Sigmoid colon (tissue), 6 donors: ENCODE measurements at regions not wholly inside any gene's neighbourhood (a gene's known extent, or its start where the extent isn't known, plus 50 kb on each side); places are given as distances from the start of the nearest gene placed in this dataset.

ENCODE experiments used
- DNase-seq: peaks from one replicate; pipeline ENCODE4 v3.0.0-alpha.2; 2019
- H3K27ac ChIP-seq, 4 donors: fragments of 200-600 bp; sonication (generic); one replicate each; pipeline ENCODE4 v1.5.1; 2016 to 2019; ENCODE audit warnings: mild to moderate bottlenecking in 1 of 4
- H3K27me3 ChIP-seq, 3 donors: fragments of 200-600 bp; sonication (generic); one replicate each; pipeline ENCODE4 v1.5.1; 2019; ENCODE audit warnings: mild to moderate bottlenecking in 1 of 3
- H3K36me3 ChIP-seq, 4 donors: fragments of 200-600 bp; sonication (generic); one replicate each; pipeline ENCODE4 v1.5.1; 2016 to 2019
- H3K4me1 ChIP-seq, 4 donors: fragments of 200-600 bp; sonication (generic); one replicate each; pipeline ENCODE4 v1.5.1; 2017 to 2019
- H3K4me3 ChIP-seq, 4 donors: fragments of 200-600 bp; sonication (generic); one replicate each; pipeline ENCODE4 v1.5.1; 2017 to 2019; ENCODE audit warnings: mild to moderate bottlenecking in 2 of 4, moderate library complexity in 1 of 4
- H3K9me3 ChIP-seq, 4 donors: fragments of 200-600 bp in 3 of 4; sonication (generic) in 3 of 4; one replicate each; pipeline versions ENCODE4 v1.5.1 to v1.6.1; 2013 to 2019
- CTCF ChIP-seq, 4 experiments: fragments of 450-650 bp in 3 of 4; fragments of 200-600 bp in 1 of 4; IDR thresholded peaks; one replicate each; pipeline ENCODE4 v1.5.1; 2016 to 2019; ENCODE audit warnings: antibody characterized with exemption in 4 of 4, mild to moderate bottlenecking in 3 of 4, moderate library complexity in 2 of 4
- EP300 ChIP-seq, 4 donors: sonication (generic); formaldehyde crosslinking; IDR thresholded peaks; one replicate each; pipeline ENCODE4 v1.6.1; 2017; ENCODE audit warnings: antibody characterized with exemption in 4 of 4
- POLR2A ChIP-seq, 2 donors: fragments of 450-650 bp; IDR thresholded peaks; one replicate each; pipeline ENCODE4 v1.6.1; 2016; ENCODE audit warnings: antibody characterized with exemption in 2 of 2, mild to moderate bottlenecking in 2 of 2, moderate library complexity in 2 of 2
- POLR2AphosphoS5 ChIP-seq, 4 donors: sonication (generic); formaldehyde crosslinking; IDR thresholded peaks; one replicate each; pipeline ENCODE4 v1.6.1; 2017; ENCODE audit warnings: antibody characterized with exemption in 4 of 4
- WGBS, 2 donors: extraction: QIAGEN DNeasy Blood & Tissue Kit; methylation state at CpG; one replicate each; pipeline ENCODE4 v1.1.7; 2013; 5-methylcytosine and 5-hydroxymethylcytosine counted together
- intact Hi-C: fragments of 100-400 bp; cut with DNase I; formaldehyde crosslinking; loops from one replicate; pipeline ENCODE4 v1.15.1; 2023
- donor health status: healthy with polysubstance abuse.
- donor health status: healthy.

DNA sequence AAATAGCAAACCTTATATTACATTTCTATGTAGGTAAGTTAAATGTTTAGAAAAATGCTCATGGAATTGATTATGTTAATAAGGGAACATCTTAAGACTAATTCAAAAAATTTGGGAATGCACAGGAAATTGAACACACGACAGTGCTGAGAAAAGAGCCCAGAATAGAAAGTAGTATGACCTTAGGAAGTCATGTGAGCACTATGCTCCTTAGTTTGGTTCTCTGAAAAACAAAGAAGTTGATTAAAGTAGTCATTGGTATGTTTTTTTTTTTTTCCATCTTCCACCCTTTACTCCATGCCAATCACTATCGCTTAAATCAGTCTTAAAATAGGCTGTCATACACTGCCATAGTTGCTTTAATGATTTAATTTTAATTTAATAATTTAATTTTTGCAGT lies 242.9 kb downstream of the ANKRD7 start:
- no peaks in the 10 kb centered on the region for H3K27me3 ChIP-seq
- DNase-seq, result no peak
- TF ChIP-seq POLR2A (IDR thresholded peaks at IDR 0.05) (no peak), CTCF (IDR thresholded peaks at IDR 0.05) (no peak), POLR2AphosphoS5 (IDR thresholded peaks at IDR 0.05) (no peak), EP300 (IDR thresholded peaks at IDR 0.05) (no peak)
- intact Hi-C loops, result no loop called here
- WGBS, 2 donors, result 61 to 79% methylated on average over 2 of the region's 2 CpGs
- no peak overlapping the region for H3K4me3 ChIP-seq
- H3K4me1 ChIP-seq, result no peaks in the 10 kb centered on the region
- H3K36me3 ChIP-seq, result no peaks in the 10 kb centered on the region
- H3K9me3 ChIP-seq, result no peaks in the 10 kb centered on the region
- H3K27ac ChIP-seq, result no peak overlapping the region

DNA sequence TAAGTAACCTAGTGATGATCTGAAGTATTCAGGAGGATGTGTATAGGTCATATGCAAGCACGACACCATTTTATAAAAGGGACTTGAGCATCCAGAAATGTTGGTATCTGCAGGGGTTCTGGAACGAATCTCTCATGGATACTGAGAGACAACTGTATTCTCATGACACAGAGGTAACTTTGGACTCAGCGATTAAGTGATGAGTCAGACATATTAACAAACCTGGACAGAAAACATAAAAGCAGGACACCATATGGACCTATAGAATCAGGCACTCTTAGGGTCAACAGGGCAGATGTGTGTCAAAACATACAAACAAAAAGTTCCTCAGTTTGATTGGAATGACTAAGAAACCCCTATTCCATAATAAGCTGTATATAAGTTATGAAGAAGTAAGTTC lies 248.1 kb downstream of the ANKRD7 start:
- Histone ChIP-seq H3K9me3 (no peaks in the 10 kb centered on the region), H3K4me1 (no peaks in the 10 kb centered on the region), H3K36me3 (no peaks in the 10 kb centered on the region), H3K27ac (no peak overlapping the region), H3K4me3 (no peak overlapping the region), H3K27me3 (no peaks in the 10 kb centered on the region)
- intact Hi-C loops, result no loop called here
- 87 to 88% methylated on average over 3 of the region's 3 CpGs for WGBS, 2 donors
- DNase-seq, result no peak
- TF ChIP-seq POLR2AphosphoS5 (IDR thresholded peaks at IDR 0.05) (no peak), EP300 (IDR thresholded peaks at IDR 0.05) (no peak), CTCF (IDR thresholded peaks at IDR 0.05) (no peak), POLR2A (IDR thresholded peaks at IDR 0.05) (no peak)

GRCh38 chr7:118473271-118473670 lies 248.8 kb downstream of the ANKRD7 start:
- TF ChIP-seq POLR2A (IDR thresholded peaks at IDR 0.05) (no peak), EP300 (IDR thresholded peaks at IDR 0.05) (no peak), POLR2AphosphoS5 (IDR thresholded peaks at IDR 0.05) (no peak), CTCF (IDR thresholded peaks at IDR 0.05) (no peak)
- 73 to 81% methylated on average over 5 of the region's 5 CpGs for WGBS, 2 donors
- H3K27me3 ChIP-seq, result no peaks in the 10 kb centered on the region
- no peaks in the 10 kb centered on the region for H3K4me1 ChIP-seq
- no peak for DNase-seq
- no peaks in the 10 kb centered on the region for H3K9me3 ChIP-seq
- no peak overlapping the region for H3K4me3 ChIP-seq
- no peak overlapping the region for H3K27ac ChIP-seq
- intact Hi-C loops, result no loop called here
- no peaks in the 10 kb centered on the region for H3K36me3 ChIP-seq

DNA sequence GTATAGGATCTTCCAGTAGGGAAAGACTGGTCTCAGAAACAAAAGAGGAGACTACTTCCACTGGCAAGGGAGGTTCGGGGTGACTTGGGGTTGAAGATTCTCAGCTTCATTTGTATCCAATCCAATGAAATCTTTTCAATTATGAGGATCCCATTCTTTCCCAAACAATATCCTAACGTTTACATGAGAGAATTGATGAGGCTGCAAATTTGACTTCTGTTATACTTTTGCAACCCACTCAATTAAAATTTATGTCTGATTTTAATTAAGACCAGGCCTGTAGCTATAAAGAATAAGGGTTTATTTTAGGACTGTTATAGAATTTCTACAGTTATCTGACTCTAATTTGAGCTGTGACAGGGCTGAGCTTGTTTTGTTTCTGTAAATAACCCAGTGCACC lies 251.5 kb downstream of the ANKRD7 start:
- intact Hi-C loops, result no loop called here
- no peaks in the 10 kb centered on the region for H3K4me1 ChIP-seq
- 65 to 69% methylated on average over 2 of the region's 2 CpGs for WGBS, 2 donors
- H3K9me3 ChIP-seq, result no peaks in the 10 kb centered on the region
- H3K4me3 ChIP-seq, result no peak overlapping the region
- H3K27me3 ChIP-seq, result no peaks in the 10 kb centered on the region
- no peak for TF ChIP-seq POLR2A (IDR thresholded peaks at IDR 0.05)
- no peak for TF ChIP-seq CTCF (IDR thresholded peaks at IDR 0.05)
- TF ChIP-seq POLR2AphosphoS5 (IDR thresholded peaks at IDR 0.05), result no peak
- TF ChIP-seq EP300 (IDR thresholded peaks at IDR 0.05), result no peak
- H3K36me3 ChIP-seq, result no peaks in the 10 kb centered on the region
- DNase-seq, result no peak
- no peak overlapping the region for H3K27ac ChIP-seq

DNA sequence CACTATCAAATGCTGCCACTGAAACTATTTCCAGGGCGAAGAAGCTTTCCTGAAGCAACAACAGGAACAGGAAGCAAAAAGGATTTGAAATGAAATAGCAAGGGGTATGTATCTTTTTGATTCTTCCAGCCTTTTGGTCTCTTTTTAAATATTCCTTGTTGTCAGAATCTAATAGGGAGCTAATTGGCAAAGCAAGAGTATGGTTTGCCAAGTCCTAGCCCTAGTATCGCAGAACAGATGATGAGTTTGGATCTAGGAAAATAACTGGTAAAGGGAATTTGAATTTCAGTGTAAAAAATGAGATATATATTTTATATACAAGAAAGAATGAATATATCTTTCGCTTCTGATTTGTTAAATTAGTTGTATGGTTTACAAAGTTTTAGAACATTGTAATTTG lies 252.5 kb downstream of the ANKRD7 start:
- Histone ChIP-seq H3K9me3 (no peaks in the 10 kb centered on the region), H3K27me3 (no peaks in the 10 kb centered on the region), H3K36me3 (no peaks in the 10 kb centered on the region), H3K4me3 (no peak overlapping the region), H3K4me1 (no peaks in the 10 kb centered on the region), H3K27ac (no peak overlapping the region)
- TF ChIP-seq POLR2A (IDR thresholded peaks at IDR 0.05) (no peak), EP300 (IDR thresholded peaks at IDR 0.05) (no peak), CTCF (IDR thresholded peaks at IDR 0.05) (no peak), POLR2AphosphoS5 (IDR thresholded peaks at IDR 0.05) (no peak)
- DNase-seq, result no peak
- WGBS, 2 donors, result 82 to 88% methylated on average over 3 of the region's 3 CpGs
- intact Hi-C loops, result no loop called here
